Tibial nerve (tissue), 4 donors: ENCODE measurements at regions not wholly inside any gene's neighbourhood (a gene's known extent, or its start where the extent isn't known, plus 50 kb on each side); places are given as distances from the start of the nearest gene placed in this dataset.

Experiments used
- DNase-seq, 2 donors: peaks; one replicate each; pipeline ENCODE4 v3.0.0-alpha.2; 2019; ENCODE audit warnings: low spot score in 2 of 2
- H3K27ac ChIP-seq, 4 donors: fragments of 200-600 bp; sonication (generic) in 3 of 4; one replicate each; pipeline ENCODE4 v1.5.1; 2017 to 2019; ENCODE audit warnings: mild to moderate bottlenecking in 1 of 4
- H3K27me3 ChIP-seq, 2 donors: fragments of 200-600 bp; sonication (generic) in 1 of 2; one replicate each; pipeline versions ENCODE4 v1.5.1 to v1.6.0; 2017 to 2019
- H3K36me3 ChIP-seq, 3 donors: fragments of 200-600 bp; sonication (generic); one replicate each; pipeline ENCODE4 v1.5.1; 2018 to 2019
- H3K4me1 ChIP-seq, 4 donors: fragments of 200-600 bp; sonication (generic) in 3 of 4; one replicate each; pipeline ENCODE4 v1.5.1; 2017 to 2019
- H3K4me3 ChIP-seq, 4 donors: fragments of 200-600 bp; sonication (generic) in 3 of 4; one replicate each; pipeline ENCODE4 v1.5.1; 2017 to 2019; ENCODE audit warnings: mild to moderate bottlenecking in 1 of 4, moderate library complexity in 1 of 4
- H3K9me3 ChIP-seq, 4 donors: fragments of 200-600 bp; sonication (generic) in 3 of 4; one replicate each; pipeline ENCODE4 v1.5.1; 2017 to 2019
- EP300 ChIP-seq, 2 donors: sonication (generic); formaldehyde crosslinking; IDR thresholded peaks; one replicate each; pipeline ENCODE4 v1.6.1; 2017; ENCODE audit warnings: antibody characterized with exemption in 2 of 2, mild to moderate bottlenecking in 1 of 2
- POLR2A ChIP-seq, 2 donors: fragments of 450-650 bp; IDR thresholded peaks; one replicate each; pipeline ENCODE4 v1.6.1; 2017; ENCODE audit warnings: antibody characterized with exemption in 2 of 2, mild to moderate bottlenecking in 2 of 2, moderate library complexity in 2 of 2
- WGBS, 2 donors: methylation state at CpG; one replicate each; pipeline ENCODE4 v1.1.5; 2018; 5-methylcytosine and 5-hydroxymethylcytosine counted together
- TF ChIP-seq, protein P1 (sequence below), 5 experiments: fragments of 200-600 bp in 3 of 5; fragments of 450-650 bp in 2 of 5; sonication (generic) in 3 of 5; IDR thresholded peaks; one replicate each; pipeline ENCODE4 v1.5.1; 2016 to 2019; ENCODE audit warnings: antibody characterized with exemption in 5 of 5, mild to moderate bottlenecking in 3 of 5, moderate library complexity in 2 of 5

DNA sequence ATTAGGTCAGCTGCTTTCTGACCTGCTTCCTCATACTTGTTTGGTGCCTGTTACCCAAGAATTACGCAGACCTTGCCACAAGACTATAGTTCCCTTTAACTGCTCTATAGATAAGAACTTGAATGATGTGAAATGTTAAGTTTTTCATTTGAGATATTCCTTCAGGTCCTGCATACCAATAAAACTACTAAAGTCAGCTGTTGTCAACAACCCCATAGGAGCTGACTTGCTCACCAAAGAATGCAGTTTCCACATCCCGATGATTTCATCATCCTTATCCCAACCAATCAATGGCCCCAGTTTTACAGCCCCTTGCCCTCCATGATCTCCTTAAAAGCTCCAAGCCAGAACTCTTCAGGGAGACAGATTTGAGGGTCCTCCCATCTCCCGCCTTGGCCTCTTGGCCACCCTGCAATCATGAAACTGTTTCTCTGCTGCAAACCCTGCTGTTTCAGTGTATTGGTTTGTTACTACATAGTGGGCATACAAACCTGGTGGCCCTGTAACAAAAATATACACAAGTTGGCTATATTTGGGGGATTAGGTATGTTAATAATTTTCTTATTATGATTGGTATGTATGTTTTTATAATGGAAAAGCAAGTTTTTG is 396.3 kb upstream of the CHST9 start:
- Histone ChIP-seq H3K4me1 (no peaks in the 10 kb centered on the region), H3K9me3 (peaks cover 0 to 10% (median 0%) of the 10 kb centered on the region in 4 donors), H3K36me3 (no peaks in the 10 kb centered on the region), H3K27me3 (no peaks in the 10 kb centered on the region), H3K27ac (no peak overlapping the region), H3K4me3 (no peak overlapping the region)
- TF ChIP-seq POLR2A (IDR thresholded peaks at IDR 0.05), result no peak
- no peak for TF ChIP-seq EP300 (IDR thresholded peaks at IDR 0.05)
- TF ChIP-seq, protein P1, sequence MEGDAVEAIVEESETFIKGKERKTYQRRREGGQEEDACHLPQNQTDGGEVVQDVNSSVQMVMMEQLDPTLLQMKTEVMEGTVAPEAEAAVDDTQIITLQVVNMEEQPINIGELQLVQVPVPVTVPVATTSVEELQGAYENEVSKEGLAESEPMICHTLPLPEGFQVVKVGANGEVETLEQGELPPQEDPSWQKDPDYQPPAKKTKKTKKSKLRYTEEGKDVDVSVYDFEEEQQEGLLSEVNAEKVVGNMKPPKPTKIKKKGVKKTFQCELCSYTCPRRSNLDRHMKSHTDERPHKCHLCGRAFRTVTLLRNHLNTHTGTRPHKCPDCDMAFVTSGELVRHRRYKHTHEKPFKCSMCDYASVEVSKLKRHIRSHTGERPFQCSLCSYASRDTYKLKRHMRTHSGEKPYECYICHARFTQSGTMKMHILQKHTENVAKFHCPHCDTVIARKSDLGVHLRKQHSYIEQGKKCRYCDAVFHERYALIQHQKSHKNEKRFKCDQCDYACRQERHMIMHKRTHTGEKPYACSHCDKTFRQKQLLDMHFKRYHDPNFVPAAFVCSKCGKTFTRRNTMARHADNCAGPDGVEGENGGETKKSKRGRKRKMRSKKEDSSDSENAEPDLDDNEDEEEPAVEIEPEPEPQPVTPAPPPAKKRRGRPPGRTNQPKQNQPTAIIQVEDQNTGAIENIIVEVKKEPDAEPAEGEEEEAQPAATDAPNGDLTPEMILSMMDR (IDR thresholded peaks at IDR 0.05), result no peak
- DNase-seq, result no peak
- WGBS, 2 donors, result 91 to 100% methylated on average over 3 of the region's 3 CpGs

DNA sequence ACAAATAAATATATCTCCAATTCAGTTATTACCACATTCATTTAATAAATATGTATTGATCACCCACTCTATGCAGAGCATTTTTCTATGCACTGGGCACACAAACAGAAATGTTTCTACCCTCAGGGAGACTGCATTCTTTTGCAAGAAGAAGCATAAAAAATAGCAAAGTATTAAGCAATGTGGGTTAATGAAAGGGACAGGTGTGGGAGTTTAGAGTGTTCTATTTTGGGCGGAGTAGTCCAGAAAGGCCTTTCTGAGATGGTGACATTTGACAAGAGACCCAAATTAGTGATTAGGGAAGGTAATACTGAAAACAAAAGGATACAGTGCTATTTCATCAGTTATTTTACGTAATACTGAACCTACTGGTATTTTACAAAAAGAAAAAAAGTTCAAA is 394.3 kb upstream of the CHST9 start:
- H3K27me3 ChIP-seq, result no peaks in the 10 kb centered on the region
- H3K4me1 ChIP-seq, result no peaks in the 10 kb centered on the region
- no peaks in the 10 kb centered on the region for H3K36me3 ChIP-seq
- 94 to 96% methylated on average over 2 of the region's 2 CpGs for WGBS, 2 donors
- H3K27ac ChIP-seq, result no peak overlapping the region
- DNase-seq, result no peak
- H3K9me3 ChIP-seq, result peaks cover 0 to 10% (median 0%) of the 10 kb centered on the region in 4 donors
- no peak overlapping the region for H3K4me3 ChIP-seq
- TF ChIP-seq, protein P1 (IDR thresholded peaks at IDR 0.05), result no peak
- TF ChIP-seq POLR2A (IDR thresholded peaks at IDR 0.05), result no peak
- TF ChIP-seq EP300 (IDR thresholded peaks at IDR 0.05), result no peak

DNA sequence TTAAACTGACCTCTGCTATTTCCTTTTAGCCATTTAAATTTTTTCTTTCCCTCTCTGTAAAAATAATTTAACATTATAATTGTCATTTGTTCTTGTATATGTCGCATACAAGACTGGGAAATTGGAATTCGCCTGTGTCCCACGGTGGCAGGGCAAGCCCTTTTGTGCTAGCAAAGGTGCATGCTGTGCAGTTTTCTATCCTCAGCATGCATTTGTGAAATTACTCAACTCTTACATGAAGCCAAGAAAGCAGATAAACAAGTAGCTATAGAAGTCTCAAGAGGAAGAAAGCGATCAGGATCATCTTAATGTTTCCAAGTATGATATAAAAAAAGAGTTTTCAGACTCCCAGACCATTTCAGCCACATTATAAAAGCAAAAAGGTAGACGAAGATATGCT is 392.6 kb upstream of the CHST9 start:
- H3K4me3 ChIP-seq, result no peak overlapping the region
- H3K36me3 ChIP-seq, result no peaks in the 10 kb centered on the region
- no peak for DNase-seq
- WGBS, 2 donors, result 31 to 43% methylated on average over 5 of the region's 5 CpGs
- no peaks in the 10 kb centered on the region for H3K4me1 ChIP-seq
- H3K27me3 ChIP-seq, result no peaks in the 10 kb centered on the region
- no peak overlapping the region for H3K27ac ChIP-seq
- H3K9me3 ChIP-seq, result peaks cover 0 to 10% (median 0%) of the 10 kb centered on the region in 4 donors
- TF ChIP-seq, protein P1 (IDR thresholded peaks at IDR 0.05), result no peak
- no peak for TF ChIP-seq POLR2A (IDR thresholded peaks at IDR 0.05)
- no peak for TF ChIP-seq EP300 (IDR thresholded peaks at IDR 0.05)

DNA sequence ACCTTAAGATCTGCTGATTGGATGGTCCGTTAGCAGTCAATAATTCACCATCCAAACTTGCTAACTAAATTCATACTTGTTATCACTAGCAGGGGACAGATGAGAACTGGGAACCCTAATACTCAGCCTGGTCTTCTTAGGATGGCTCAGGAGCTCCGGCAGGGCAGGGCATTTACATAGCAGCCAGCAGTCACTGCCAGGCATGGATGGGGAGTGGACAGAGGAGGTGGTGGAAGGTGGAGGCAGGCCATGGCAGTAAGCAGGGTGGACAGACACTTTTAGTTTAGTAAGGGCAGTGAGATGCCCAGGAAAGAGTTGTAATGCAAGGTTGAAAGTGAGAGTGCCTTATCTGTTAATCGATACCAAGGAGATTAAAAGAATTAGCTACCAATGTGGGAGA is 392.2 kb upstream of the CHST9 start:
- H3K9me3 ChIP-seq, result peaks cover 0 to 13% (median 0%) of the 10 kb centered on the region in 4 donors
- TF ChIP-seq, protein P1 (IDR thresholded peaks at IDR 0.05), result no peak
- TF ChIP-seq EP300 (IDR thresholded peaks at IDR 0.05), result no peak
- no peak for TF ChIP-seq POLR2A (IDR thresholded peaks at IDR 0.05)
- H3K36me3 ChIP-seq, result no peaks in the 10 kb centered on the region
- H3K4me3 ChIP-seq, result no peak overlapping the region
- no peak overlapping the region for H3K27ac ChIP-seq
- no peak for DNase-seq
- H3K27me3 ChIP-seq, result no peaks in the 10 kb centered on the region
- 68 to 72% methylated on average over 3 of the region's 3 CpGs for WGBS, 2 donors
- H3K4me1 ChIP-seq, result no peaks in the 10 kb centered on the region

DNA sequence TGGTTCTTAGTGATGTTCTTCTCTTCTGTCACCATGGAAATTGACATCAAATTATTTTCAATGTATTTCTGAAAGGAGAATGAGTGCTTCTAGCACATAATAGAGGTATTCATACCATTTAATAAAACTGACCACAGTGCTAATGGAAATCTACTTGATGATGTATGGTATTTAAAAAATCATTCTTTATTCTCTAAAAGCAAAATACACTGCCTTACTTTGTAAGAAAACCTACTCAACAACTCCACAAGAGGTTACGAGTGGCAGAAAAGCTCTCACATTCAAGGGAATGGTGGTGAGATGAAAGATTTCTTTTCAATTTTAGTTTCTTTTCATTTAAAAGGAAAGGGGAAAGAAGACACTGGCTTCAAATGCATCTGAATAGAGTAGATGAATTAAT is 382.3 kb upstream of the CHST9 start:
- DNase-seq, result no peak
- H3K9me3 ChIP-seq, result peaks cover 0 to 6% (median 0%) of the 10 kb centered on the region in 4 donors
- H3K27ac ChIP-seq, result no peak overlapping the region
- TF ChIP-seq POLR2A (IDR thresholded peaks at IDR 0.05) (no peak), EP300 (IDR thresholded peaks at IDR 0.05) (no peak)
- TF ChIP-seq, protein P1 (IDR thresholded peaks at IDR 0.05), result no peak
- 59 to 69% methylated on average over 1 of the region's 1 CpG for WGBS, 2 donors
- no peaks in the 10 kb centered on the region for H3K36me3 ChIP-seq
- no peak overlapping the region for H3K4me3 ChIP-seq
- no peaks in the 10 kb centered on the region for H3K4me1 ChIP-seq
- no peaks in the 10 kb centered on the region for H3K27me3 ChIP-seq
